IMR-90 (cell line): ENCODE measurements at regions not wholly inside any gene's neighbourhood (a gene's known extent, or its start where the extent isn't known, plus 50 kb on each side); places are given as distances from the start of the nearest gene placed in this dataset.

Experiments
- ATAC-seq: fragments of 200-7000 bp; cut with Tn5 transposase; 2 replicates; pipeline ENCODE4 v1.9.1; 2020; ENCODE audit warnings: low read depth, mild to moderate bottlenecking, moderate library complexity
- BruUV-seq: library from RNA; stranded (reverse); fragments of 400-500 nt; replicated peaks from 2 replicates; lab custom pipeline; 2021; lab: Mats Ljungman, UMichigan
- CTCF ChIA-PET: fragments of 300-600 bp; formaldehyde crosslinking; extraction: SDS; loops from one replicate; lab custom pipeline; 2021; ENCODE audit warnings: antibody characterized with exemption; lab: Yijun Ruan, JAX
- POLR2A ChIA-PET: fragments of 300-600 bp; sonication (Branson Sonifier 250); formaldehyde crosslinking; loops from one replicate; lab custom pipeline; 2022; ENCODE audit warnings: antibody characterized with exemption; ENCODE audit not compliant: unreplicated experiment; lab: Charles Lee
- DNase-seq: peaks from one replicate; pipeline ENCODE4 v3.0.0; 2013
- H2AFZ ChIP-seq: replicated peaks from 2 replicates; pipeline ENCODE3; 2013; ENCODE audit warnings: low read length, mild to moderate bottlenecking; ENCODE audit not compliant: poor library complexity
- H2AK5ac ChIP-seq: 2 replicates; pipeline ENCODE4 v1.6.1; 2013; ENCODE audit warnings: low read depth, low read length, inconsistent platforms
- H2AK9ac ChIP-seq: replicated peaks from 2 replicates; pipeline ENCODE3; 2013; ENCODE audit warnings: mild to moderate bottlenecking, low read depth, low read length, moderate library complexity; ENCODE audit not compliant: poor library complexity
- H2BK120ac ChIP-seq: 2 replicates; pipeline ENCODE4 v1.6.1; 2013; ENCODE audit warnings: low read depth, low read length, inconsistent platforms
- H2BK15ac ChIP-seq: 3 replicates; pipeline ENCODE4 v1.6.1; 2013; ENCODE audit warnings: low read depth, low read length, inconsistent platforms
- H2BK20ac ChIP-seq: 2 replicates; pipeline ENCODE4 v1.6.1; 2013; ENCODE audit warnings: low read depth, mild to moderate bottlenecking, inconsistent platforms, low read length, moderate library complexity
- H2BK5ac ChIP-seq: 2 replicates; pipeline ENCODE4 v1.6.1; 2013; ENCODE audit warnings: mild to moderate bottlenecking, low read depth, low read length, inconsistent platforms; ENCODE audit not compliant: poor library complexity, severe bottlenecking
- H3K14ac ChIP-seq: replicated peaks from 2 replicates; pipeline ENCODE4 v1.6.1; 2013; ENCODE audit warnings: low read depth, low read length, inconsistent platforms
- H3K18ac ChIP-seq: 2 replicates; pipeline ENCODE4 v1.6.1; 2013; ENCODE audit warnings: low read depth, low read length, control low read depth
- H3K23ac ChIP-seq: 2 replicates; pipeline ENCODE4 v1.6.1; 2013; ENCODE audit warnings: low read depth, low read length, inconsistent platforms
- H3K27ac ChIP-seq: 2 replicates; pipeline ENCODE4 v1.5.1; 2013; ENCODE audit warnings: mild to moderate bottlenecking, control low read depth, low read length; ENCODE audit not compliant: insufficient read depth
- H3K27me3 ChIP-seq: 2 replicates; pipeline ENCODE4 v1.6.1; 2013; ENCODE audit warnings: low read length; ENCODE audit not compliant: control insufficient read depth, insufficient read depth
- H3K36me3 ChIP-seq: 2 replicates; pipeline ENCODE4 v1.6.1; 2013; ENCODE audit warnings: low read length, mixed read lengths; ENCODE audit not compliant: control insufficient read depth, insufficient read depth
- H3K4ac ChIP-seq: 2 replicates; pipeline ENCODE4 v1.6.1; 2013; ENCODE audit warnings: low read depth, low read length, inconsistent platforms
- H3K4me1 ChIP-seq: 2 replicates; pipeline ENCODE4 v1.6.1; 2013; ENCODE audit warnings: low read length, mixed read lengths; ENCODE audit not compliant: control insufficient read depth, insufficient read depth
- H3K4me2 ChIP-seq: 2 replicates; pipeline ENCODE4 v1.6.1; 2013; ENCODE audit warnings: low read depth, mild to moderate bottlenecking, control low read depth, low read length, moderate library complexity
- H3K4me3 ChIP-seq: 2 replicates; pipeline ENCODE4 v1.5.1; 2013; ENCODE audit warnings: low read depth, mild to moderate bottlenecking, control low read depth, low read length, moderate library complexity; ENCODE audit not compliant: insufficient read depth
- H3K56ac ChIP-seq: 2 replicates; pipeline ENCODE4 v1.6.1; 2013; ENCODE audit warnings: low read length, inconsistent platforms; ENCODE audit not compliant: insufficient read depth; ENCODE audit errors: extremely low read depth
- H3K79me1 ChIP-seq, 2 experiments: 2 replicates each; pipeline ENCODE4 v1.6.1; 2013; ENCODE audit warnings: low read length in 2 of 2, inconsistent platforms in 1 of 2, low read depth in 1 of 2
- H3K9ac ChIP-seq: 2 replicates; pipeline ENCODE4 v1.6.1; 2013; ENCODE audit warnings: low read depth, low read length, control low read depth
- H3K9me1 ChIP-seq: 2 replicates; pipeline ENCODE4 v1.6.1; 2013; ENCODE audit warnings: low read length, inconsistent platforms; ENCODE audit not compliant: insufficient read depth
- H3K9me3 ChIP-seq: 2 replicates; pipeline ENCODE4 v1.6.1; 2013; ENCODE audit warnings: low read length; ENCODE audit not compliant: control insufficient read depth, insufficient read depth
- H4K20me1 ChIP-seq: 2 replicates; pipeline ENCODE4 v1.6.1; 2013; ENCODE audit warnings: low read length, inconsistent platforms; ENCODE audit not compliant: insufficient read depth
- H4K5ac ChIP-seq: 2 replicates; pipeline ENCODE4 v1.6.1; 2013; ENCODE audit warnings: mild to moderate bottlenecking, low read depth, low read length, control low read depth
- H4K8ac ChIP-seq, 2 experiments: 2 replicates each; pipeline ENCODE4 v1.6.1; 2013; ENCODE audit warnings: low read depth in 2 of 2, low read length in 2 of 2, control low read depth in 1 of 2, inconsistent platforms in 1 of 2
- H4K91ac ChIP-seq: 2 replicates; pipeline ENCODE4 v1.6.1; 2013; ENCODE audit warnings: low read depth, low read length, inconsistent platforms; ENCODE audit not compliant: insufficient read depth
- BHLHE40 ChIP-seq: fragments of 150-350 bp; IDR thresholded peaks from 2 replicates; pipeline ENCODE4 v1.6.1; 2016; ENCODE audit warnings: mild to moderate bottlenecking, low read depth, low read length
- CEBPB ChIP-seq: IDR thresholded peaks from 2 replicates; pipeline ENCODE4 v1.6.1; 2012; ENCODE audit warnings: low read depth, low read length, improper control_type of control experiment
- CHD1 ChIP-seq: IDR thresholded peaks from 2 replicates; pipeline ENCODE4 v1.6.1; 2012; ENCODE audit warnings: low read depth, low read length, improper control_type of control experiment
- CTCF ChIP-seq: conservative IDR thresholded peaks from 2 replicates; pipeline ENCODE4 v1.5.1; 2012; ENCODE audit warnings: mild to moderate bottlenecking, low read depth, low read length, improper control_type of control experiment
- ELK1 ChIP-seq: fragments of 150-350 bp; IDR thresholded peaks from 2 replicates; pipeline ENCODE4 v1.6.1; 2016; ENCODE audit warnings: low read depth, mild to moderate bottlenecking, low read length, moderate library complexity, borderline replicate concordance
- FOS ChIP-seq: fragments of 150-350 bp; IDR thresholded peaks from 2 replicates; pipeline ENCODE4 v1.6.1; 2016; ENCODE audit warnings: low read depth, low read length
- MAFK ChIP-seq: IDR thresholded peaks from 2 replicates; pipeline ENCODE4 v1.6.1; 2012; ENCODE audit warnings: low read depth, low read length, improper control_type of control experiment
- MAZ ChIP-seq: IDR thresholded peaks from 2 replicates; pipeline ENCODE4 v1.6.1; 2012; ENCODE audit warnings: low read depth, mild to moderate bottlenecking, low read length, improper control_type of control experiment, moderate library complexity, borderline replicate concordance
- MXI1 ChIP-seq: IDR thresholded peaks from 2 replicates; pipeline ENCODE4 v1.6.1; 2012; ENCODE audit warnings: low read depth, mild to moderate bottlenecking, low read length, moderate library complexity, borderline replicate concordance
- NFE2L2 ChIP-seq: fragments of 150-350 bp; IDR thresholded peaks from 2 replicates; pipeline ENCODE4 v1.6.1; 2016; ENCODE audit warnings: low read depth, mild to moderate bottlenecking, low read length
- POLR2A ChIP-seq: IDR thresholded peaks from 2 replicates; pipeline ENCODE4 v1.6.1; 2012; ENCODE audit warnings: mild to moderate bottlenecking, low read depth, low read length
- RAD21 ChIP-seq: IDR thresholded peaks from 2 replicates; pipeline ENCODE4 v1.6.1; 2012; ENCODE audit warnings: low read length, improper control_type of control experiment
- RCOR1 ChIP-seq: IDR thresholded peaks from 2 replicates; pipeline ENCODE4 v1.6.1; 2012; ENCODE audit warnings: mild to moderate bottlenecking, low read length, improper control_type of control experiment; ENCODE audit not compliant: insufficient replicate concordance
- RFX5 ChIP-seq: IDR thresholded peaks from 2 replicates; pipeline ENCODE4 v1.8.0; 2012; ENCODE audit warnings: low read depth, mild to moderate bottlenecking, low read length, moderate library complexity
- SMC3 ChIP-seq: fragments of 150-350 bp; IDR thresholded peaks from 2 replicates; pipeline ENCODE4 v1.6.1; 2016; ENCODE audit warnings: low read depth, mild to moderate bottlenecking, antibody characterized with exemption, low read length, moderate library complexity
- WGBS, 2 experiments: methylation state at CpG; one replicate each; pipeline versions ENCODE4 v1.1.5 to v1.1.7; 2013; ENCODE audit warnings: missing lambda C conversion rate in 2 of 2; ENCODE audit not compliant: insufficient read length in 1 of 2; ENCODE audit errors: extremely low coverage in 2 of 2; 5-methylcytosine and 5-hydroxymethylcytosine counted together
- dilution Hi-C: fragments of 300-500 bp; cut with HindIII; formaldehyde crosslinking; loops from one replicate; pipeline ENCODE4 v1.14.3; 2018; ENCODE audit warnings: low sequenced_read_pairs; ENCODE audit not compliant: unreplicated experiment
- in situ Hi-C: fragments of 300-500 bp; cut with MboI; formaldehyde crosslinking; loops from 3 replicates; pipeline ENCODE4 v1.14.3; 2019; ENCODE audit warnings: low sequenced_read_pairs, inconsistent platforms, mixed read lengths
- intact Hi-C: fragments of 100-400 bp; cut with micrococcal nuclease; formaldehyde crosslinking; loops from 2 replicates; pipeline ENCODE4 v1.10.0; 2022
- TF ChIP-seq, protein P1 (sequence below): fragments of 150-350 bp; IDR thresholded peaks from 2 replicates; pipeline ENCODE4 v1.6.1; 2017; ENCODE audit warnings: mild to moderate bottlenecking, antibody characterized with exemption, low read length, low read depth

GRCh38 chr19:31109636-31110035 is 239.6 kb downstream of the TSHZ3 start:
- ChIA-PET POLR2A (no interaction called here), CTCF (interaction anchor here (0.6 to 1.4 kb wide), 6 partner anchors 9 to 440 kb away, joined by 3 to 4 read pairs (median 3); no protein-coding TSS in a partner anchor)
- H3K9me1 ChIP-seq: peaks cover 7% of the 10 kb centered on the region; the same call in 1 of the 2 replicates
- H3K36me3 ChIP-seq: no peaks in the 10 kb centered on the region
- no peak overlapping the region for H2AK9ac ChIP-seq
- H4K8ac ChIP-seq: no peak overlapping the region
- no TSS peak for BruUV-seq
- TF ChIP-seq MAZ (no peak), CHD1 (no peak), MXI1 (no peak), CTCF (no peak), CEBPB (no peak), FOS (no peak), POLR2A (no peak), MAFK (no peak), RFX5 (no peak), RAD21 (no peak), ELK1 (no peak), SMC3 (no peak), BHLHE40 (no peak), RCOR1 (no peak), NFE2L2 (no peak)
- TF ChIP-seq, protein P1, sequence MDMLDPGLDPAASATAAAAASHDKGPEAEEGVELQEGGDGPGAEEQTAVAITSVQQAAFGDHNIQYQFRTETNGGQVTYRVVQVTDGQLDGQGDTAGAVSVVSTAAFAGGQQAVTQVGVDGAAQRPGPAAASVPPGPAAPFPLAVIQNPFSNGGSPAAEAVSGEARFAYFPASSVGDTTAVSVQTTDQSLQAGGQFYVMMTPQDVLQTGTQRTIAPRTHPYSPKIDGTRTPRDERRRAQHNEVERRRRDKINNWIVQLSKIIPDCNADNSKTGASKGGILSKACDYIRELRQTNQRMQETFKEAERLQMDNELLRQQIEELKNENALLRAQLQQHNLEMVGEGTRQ: no peak
- H4K5ac ChIP-seq: no peak overlapping the region
- in situ Hi-C loops: no loop called here
- 0 out of 2 replicates have a peak, but pooled peaks cover 2% of the 10 kb centered on the region for H3K4me1 ChIP-seq
- H2BK20ac ChIP-seq: no peak overlapping the region
- no peak overlapping the region for H2BK120ac ChIP-seq
- no peak overlapping the region for H3K23ac ChIP-seq
- H4K91ac ChIP-seq: no peak overlapping the region
- no peak overlapping the region for H3K14ac ChIP-seq
- H3K4me2 ChIP-seq: no peak overlapping the region
- no peak for ATAC-seq
- no CpG with 5 or more reads among the region's 2 CpGs for WGBS, 2 experiments
- H3K4me3 ChIP-seq: no peak overlapping the region
- H3K9ac ChIP-seq: no peak overlapping the region
- H3K4ac ChIP-seq: no peak overlapping the region
- H3K79me1 ChIP-seq: no peaks in the 10 kb centered on the region
- H3K27ac ChIP-seq: no peak overlapping the region
- DNase-seq: no peak
- no peak overlapping the region for H3K56ac ChIP-seq
- H4K20me1 ChIP-seq: no peaks in the 10 kb centered on the region
- no peak overlapping the region for H2AFZ ChIP-seq
- H2AK5ac ChIP-seq: no peak overlapping the region
- H2BK15ac ChIP-seq: no peak overlapping the region
- H3K9me3 ChIP-seq: no peaks in the 10 kb centered on the region
- no peak overlapping the region for H2BK5ac ChIP-seq
- no peak overlapping the region for H3K18ac ChIP-seq
- dilution Hi-C loops: no loop called here
- H3K27me3 ChIP-seq: no peaks in the 10 kb centered on the region; the same call in 1 of the 2 replicates
- intact Hi-C loops: loop anchor here (1.0 to 10.0 kb wide), 5 partner anchors 208 to 933 kb away; no protein-coding TSS in a partner anchor
